GM12878 (cell line): ENCODE measurements at regions not wholly inside any gene's neighbourhood (a gene's known extent, or its start where the extent isn't known, plus 50 kb on each side); places are given as distances from the start of the nearest gene placed in this dataset.
"Not testable (repeated sequence)": the region's sequence is repeated elsewhere in the genome, so short reads cannot be mapped to it uniquely, and the experiment has no call there.

ENCODE experiments used
- ATAC-seq: fragments of 200-7000 bp; cut with Tn5 transposase; 3 replicates; pipeline ENCODE4 v1.9.1; 2020; ENCODE audit warnings: mild to moderate bottlenecking, moderate library complexity
- BruUV-seq: library from RNA; stranded (reverse); fragments of 400-500 nt; replicated peaks from 2 replicates; lab custom pipeline; 2021; lab: Mats Ljungman, UMichigan
- CTCF ChIA-PET: fragments of 300-600 bp; sonication (Branson Sonifier 250); formaldehyde crosslinking; extraction: SDS; loops from one replicate; lab custom pipeline; 2021; ENCODE audit warnings: inconsistent platforms; lab: Yijun Ruan, JAX
- POLR2A ChIA-PET: fragments of 350-600 bp; formaldehyde crosslinking; extraction: SDS; loops from one replicate; lab custom pipeline; 2021; ENCODE audit warnings: inconsistent platforms; lab: Charles Lee
- RAD21 ChIA-PET: fragments of 300-600 bp; sonication (Branson Sonifier 250); formaldehyde crosslinking; loops from one replicate; lab custom pipeline; 2023; ENCODE audit warnings: antibody characterized with exemption; ENCODE audit not compliant: unreplicated experiment; lab: Charles Lee
- SMC1A ChIA-PET: fragments of 300-600 bp; sonication (Branson Sonifier 250); formaldehyde crosslinking; loops from one replicate; lab custom pipeline; 2023; ENCODE audit not compliant: unreplicated experiment, uncharacterized antibody; lab: Charles Lee
- DNase-seq: peaks from one replicate; pipeline ENCODE4 v3.0.0-alpha.2; 2011; ENCODE audit warnings: low read depth, low spot score
- FAIRE-seq: peaks from 3 replicates; lab custom pipeline; 2011; peaks lifted over from hg19 to GRCh38; lab: Jason Lieb, UNC
- H2AFZ ChIP-seq: 2 replicates; pipeline ENCODE4 v1.6.0; 2011; ENCODE audit warnings: low read depth, low read length, control low read depth; ENCODE audit not compliant: control insufficient read depth
- H3K27ac ChIP-seq: 2 replicates; pipeline ENCODE4 v1.5.1; 2011; ENCODE audit warnings: control low read depth; ENCODE audit not compliant: control insufficient read depth, insufficient read depth
- H3K27me3 ChIP-seq, 2 experiments: replicated peaks in 1 of 2; 2 replicates each; pipeline versions ENCODE4 v1.6.0 to v1.6.1; 2011; ENCODE audit warnings: low read length in 1 of 2; ENCODE audit not compliant: control insufficient read depth in 2 of 2, insufficient read depth in 2 of 2
- H3K36me3 ChIP-seq, 2 experiments: 2 replicates each; pipeline ENCODE4 v1.5.1; 2011; ENCODE audit warnings: low read length in 1 of 2; ENCODE audit not compliant: control insufficient read depth in 2 of 2, insufficient read depth in 2 of 2
- H3K4me1 ChIP-seq: 2 replicates; pipeline ENCODE4 v1.6.1; 2011; ENCODE audit warnings: mild to moderate bottlenecking, low read length, moderate library complexity, mixed read lengths; ENCODE audit not compliant: control insufficient read depth, insufficient read depth
- H3K4me2 ChIP-seq: 2 replicates; pipeline ENCODE4 v1.6.0; 2011; ENCODE audit warnings: control low read depth; ENCODE audit not compliant: control insufficient read depth, insufficient read depth
- H3K4me3 ChIP-seq: fragments of 200-600 bp; sonication (generic); 2 replicates; pipeline ENCODE4 v1.5.1; 2016
- H3K79me2 ChIP-seq: 2 replicates; pipeline ENCODE4 v1.6.0; 2011; ENCODE audit warnings: low read length; ENCODE audit not compliant: control insufficient read depth, insufficient read depth
- H3K9ac ChIP-seq: 2 replicates; pipeline ENCODE4 v1.8.0; 2011; ENCODE audit warnings: low read length, control low read depth, mixed read lengths; ENCODE audit not compliant: control insufficient read depth, insufficient read depth
- H3K9me3 ChIP-seq: replicated peaks from 3 replicates; pipeline ENCODE4 v1.5.1; 2011; ENCODE audit warnings: mild to moderate bottlenecking, low read length; ENCODE audit not compliant: control insufficient read depth, insufficient read depth
- H4K20me1 ChIP-seq: 2 replicates; pipeline ENCODE4 v1.6.0; 2011; ENCODE audit not compliant: control insufficient read depth, insufficient read depth
- CEBPB ChIP-seq, 2 experiments: fragments of 150-350 bp in 1 of 2; IDR thresholded peaks; 2 replicates each; pipeline ENCODE4 v1.6.1; 2012 to 2014; ENCODE audit warnings: low read depth in 2 of 2, low read length in 2 of 2, borderline replicate concordance in 1 of 2, inconsistent platforms in 1 of 2
- MXI1 ChIP-seq: fragments of 150-350 bp; IDR thresholded peaks from 2 replicates; pipeline ENCODE4 v1.6.1; 2011; ENCODE audit warnings: low read depth, mild to moderate bottlenecking, inconsistent platforms, low read length, improper control_type of control experiment
- SUZ12 ChIP-seq: fragments of 200-600 bp; sonication (generic); IDR thresholded peaks from one replicate; pipeline ENCODE4 v1.6.1; 2018; ENCODE audit warnings: antibody characterized with exemption, mild to moderate bottlenecking; ENCODE audit not compliant: unreplicated experiment
- WGBS: methylation state at CpG from one replicate; pipeline ENCODE4 v1.1.6; 2016; ENCODE audit warnings: low lambda C conversion rate; ENCODE audit not compliant: insufficient replicate concordance, insufficient coverage; ENCODE audit errors: missing lambda C conversion rate; 5-methylcytosine and 5-hydroxymethylcytosine counted together
- in situ Hi-C: fragments of 300-500 bp; cut with MboI; formaldehyde crosslinking; loops from 9 replicates; pipeline ENCODE4 v1.14.3; 2018; ENCODE audit warnings: mixed read lengths
- intact Hi-C: fragments of 100-400 bp; cut with micrococcal nuclease; formaldehyde crosslinking; loops from one replicate; pipeline ENCODE4 v1.14.2; 2022; ENCODE audit not compliant: unreplicated experiment

- H3K4me2 ChIP-seq, POLR2A ChIA-PET, ATAC-seq, H3K9ac ChIP-seq, H3K4me1 ChIP-seq, H2AFZ ChIP-seq, H3K27ac ChIP-seq, DNase-seq, H3K27me3 ChIP-seq, RAD21 ChIA-PET, in situ Hi-C loops, H3K4me3 ChIP-seq, BruUV-seq, H4K20me1 ChIP-seq: not testable (repeated sequence)
- WGBS, result 32% methylated on average over 8 of the region's 8 CpGs
- 0 out of 4 replicates have a peak, but pooled peaks of 1 of the 2 experiments have one; percentile 21 for TF ChIP-seq CEBPB (IDR thresholded peaks at IDR 0.05; ENCODE audit: borderline replicate concordance in 1 of 2, low read depth in 2 of 2, low read length in 2 of 2)
- TF ChIP-seq, all 136 proteins: peak for 1; not testable (repeated sequence) for 135
- FAIRE-seq, SMC1A ChIA-PET, H3K79me2 ChIP-seq, H3K36me3 ChIP-seq, CTCF ChIA-PET, H3K9me3 ChIP-seq: not testable (repeated sequence)
- intact Hi-C loops, result loop anchor here (5.0 kb wide), 1 partner anchor 46 kb away; no protein-coding TSS in a partner anchor
These were observed 119.1 kb upstream of the PRSS3 start for GRCh38 chr9:33676194-33676745.

GRCh38 chr9:33676746-33677505 lies 118.4 kb upstream of the PRSS3 start:
- ATAC-seq (peak; percentile 65), DNase-seq (no peak), FAIRE-seq (no peak)
- H3K4me3 ChIP-seq, result peak overlapping the region; percentile 47
- no peaks in the 10 kb centered on the region for H3K36me3 ChIP-seq
- peak overlapping the region; percentile 12; the same call in 1 of the 2 replicates for H2AFZ ChIP-seq
- no peaks in the 10 kb centered on the region for H3K4me1 ChIP-seq
- no peak overlapping the region for H3K27ac ChIP-seq
- peaks cover 0 to 5% of the 10 kb centered on the region in 2 experiments; a peak in 2 of 4 replicates for H3K27me3 ChIP-seq
- no peaks in the 10 kb centered on the region for H3K79me2 ChIP-seq
- ChIA-PET SMC1A (no interaction called here), POLR2A (no interaction called here), RAD21 (no interaction called here), CTCF (no interaction called here)
- in situ Hi-C loops (no loop called here), intact Hi-C loops (loop anchor here (5.0 kb wide), 1 partner anchor 45 kb away; no protein-coding TSS in a partner anchor)
- peak overlapping the region; percentile 17; the same call in 1 of the 2 replicates for H3K4me2 ChIP-seq
- H3K9ac ChIP-seq, result no peak overlapping the region
- no peaks in the 10 kb centered on the region for H3K9me3 ChIP-seq
- WGBS, result 13% methylated on average over 55 of the region's 78 CpGs
- BruUV-seq, result no TSS peak
- H4K20me1 ChIP-seq, result no peaks in the 10 kb centered on the region
- TF ChIP-seq SUZ12 (peak; percentile 69), MXI1 (no peak)
